ACC112 (cell line): ENCODE measurements at regions not wholly inside any gene's neighbourhood (a gene's known extent, or its start where the extent isn't known, plus 50 kb on each side); places are given as distances from the start of the nearest gene placed in this dataset.

ENCODE experiments used
- H2AFZ ChIP-seq: fragments of 200-600 bp; sonication (generic); one replicate; pipeline ENCODE4 v1.6.0; 2017; ENCODE audit warnings: antibody characterized with exemption, low read length; ENCODE audit not compliant: unreplicated experiment
- H3K27ac ChIP-seq: fragments of 200-600 bp; sonication (generic); 2 replicates; pipeline ENCODE4 v1.5.1; 2014; ENCODE audit warnings: low read depth, mild to moderate bottlenecking, antibody characterized with exemption, low read length, moderate library complexity
- H3K27me3 ChIP-seq: fragments of 200-600 bp; sonication (generic); 2 replicates; pipeline ENCODE4 v1.6.1; 2014; ENCODE audit warnings: mild to moderate bottlenecking, antibody characterized with exemption, low read length, moderate library complexity, mixed read lengths; ENCODE audit not compliant: insufficient read depth
- H3K36me3 ChIP-seq: fragments of 200-600 bp; sonication (generic); 2 replicates; pipeline ENCODE4 v1.6.1; 2016; ENCODE audit warnings: mild to moderate bottlenecking, antibody characterized with exemption, low read length, moderate library complexity, mixed read lengths; ENCODE audit not compliant: insufficient read depth
- H3K4me1 ChIP-seq: fragments of 200-600 bp; sonication (generic); one replicate; pipeline ENCODE4 v1.6.1; 2016; ENCODE audit warnings: low read length, mixed read lengths; ENCODE audit not compliant: insufficient read depth, unreplicated experiment, control insufficient read depth
- H3K4me3 ChIP-seq: fragments of 200-600 bp; sonication (generic); 2 replicates; pipeline ENCODE4 v1.5.1; 2014; ENCODE audit warnings: mild to moderate bottlenecking, low read depth, low read length
- H3K79me2 ChIP-seq: fragments of 200-600 bp; sonication (generic); one replicate; pipeline ENCODE4 v1.6.0; 2016; ENCODE audit warnings: low read length; ENCODE audit not compliant: control insufficient read depth, unreplicated experiment, insufficient read depth

GRCh38 chr13:69108486-69108885, 999.1 kb upstream of the ATXN8OS start:
- H3K4me3 ChIP-seq, result no peak overlapping the region
- H3K36me3 ChIP-seq, result no peaks in the 10 kb centered on the region
- no peaks in the 10 kb centered on the region for H3K27me3 ChIP-seq
- H3K79me2 ChIP-seq, result no peaks in the 10 kb centered on the region
- no peaks in the 10 kb centered on the region for H3K4me1 ChIP-seq
- no peak overlapping the region for H2AFZ ChIP-seq
- H3K27ac ChIP-seq, result no peak overlapping the region

GRCh38 chr13:69107436-69107835, 1000.2 kb upstream of the ATXN8OS start:
- no peaks in the 10 kb centered on the region for H3K27me3 ChIP-seq
- no peak overlapping the region for H2AFZ ChIP-seq
- H3K27ac ChIP-seq, result no peak overlapping the region
- H3K4me3 ChIP-seq, result no peak overlapping the region
- H3K4me1 ChIP-seq, result no peaks in the 10 kb centered on the region
- H3K79me2 ChIP-seq, result no peaks in the 10 kb centered on the region
- H3K36me3 ChIP-seq, result no peaks in the 10 kb centered on the region

GRCh38 chr13:69101841-69102240, 1005.8 kb upstream of the ATXN8OS start:
- H3K4me1 ChIP-seq, result no peaks in the 10 kb centered on the region
- H3K4me3 ChIP-seq, result no peak overlapping the region
- no peaks in the 10 kb centered on the region for H3K27me3 ChIP-seq
- H3K36me3 ChIP-seq, result no peaks in the 10 kb centered on the region
- H3K79me2 ChIP-seq, result no peaks in the 10 kb centered on the region
- H3K27ac ChIP-seq, result no peak overlapping the region
- no peak overlapping the region for H2AFZ ChIP-seq

GRCh38 chr13:69094485-69094884, 1013.1 kb upstream of the ATXN8OS start:
- Histone ChIP-seq H3K27me3 (no peaks in the 10 kb centered on the region), H3K36me3 (no peaks in the 10 kb centered on the region), H3K4me3 (no peak overlapping the region), H3K79me2 (no peaks in the 10 kb centered on the region), H2AFZ (no peak overlapping the region), H3K27ac (no peak overlapping the region), H3K4me1 (no peaks in the 10 kb centered on the region)

DNA sequence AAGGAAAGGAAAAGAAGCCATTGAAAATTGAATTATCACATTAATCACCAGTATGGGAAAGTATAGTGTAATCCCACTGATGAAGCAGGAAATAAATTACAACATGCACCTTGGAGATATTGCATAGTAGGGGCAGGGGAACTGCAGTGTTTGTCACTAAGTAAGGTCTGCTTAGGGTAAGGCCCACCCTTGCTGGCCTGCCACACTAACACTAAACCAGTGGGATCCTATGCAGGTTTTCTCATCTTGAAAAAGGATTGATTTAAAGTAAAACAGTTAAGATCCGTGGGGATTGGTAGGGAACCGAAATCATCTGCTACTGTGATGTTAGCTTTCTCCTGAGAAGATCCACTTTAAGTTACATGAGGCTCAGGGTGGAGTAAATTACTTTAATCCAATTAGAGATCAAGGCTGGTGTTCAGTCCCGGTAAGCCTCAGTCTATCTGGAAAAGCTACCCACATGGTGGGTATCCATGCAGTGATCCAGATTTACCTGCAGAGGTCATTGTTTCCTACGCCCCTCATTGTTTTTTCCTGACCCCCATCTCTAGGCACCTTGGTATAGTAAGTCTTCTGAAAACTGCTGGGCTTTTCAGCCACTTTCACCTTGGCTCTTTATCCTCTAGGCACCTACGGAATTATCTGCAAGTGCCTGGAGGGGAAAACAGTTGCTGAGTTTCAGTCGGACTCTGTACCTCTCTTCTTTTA, 1014.9 kb upstream of the ATXN8OS start:
- Histone ChIP-seq H3K27ac (no peak overlapping the region), H3K36me3 (no peaks in the 10 kb centered on the region), H3K27me3 (no peaks in the 10 kb centered on the region), H2AFZ (no peak overlapping the region), H3K79me2 (no peaks in the 10 kb centered on the region), H3K4me3 (no peak overlapping the region), H3K4me1 (no peaks in the 10 kb centered on the region)

DNA sequence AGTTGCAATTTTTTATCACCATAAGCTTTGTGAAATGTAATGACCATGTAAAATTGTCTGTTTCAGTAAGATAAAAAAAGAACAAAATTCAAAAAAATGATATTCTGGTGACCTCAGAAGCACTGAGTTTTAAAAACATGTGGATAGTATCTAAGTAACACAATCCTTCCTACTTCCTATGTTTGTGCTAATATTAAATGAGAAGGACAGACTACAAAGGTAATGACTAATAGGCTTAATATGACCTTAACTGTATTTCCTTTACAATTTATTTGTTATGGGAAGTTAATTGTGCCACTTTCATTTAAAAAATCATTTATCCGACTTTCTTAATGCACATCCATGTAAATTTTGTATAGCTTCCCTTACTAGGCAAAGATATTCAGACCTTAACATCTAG, 1030.4 kb upstream of the ATXN8OS start:
- Histone ChIP-seq H3K36me3 (no peaks in the 10 kb centered on the region), H3K27ac (no peak overlapping the region), H3K4me1 (no peaks in the 10 kb centered on the region), H3K4me3 (no peak overlapping the region), H3K79me2 (no peaks in the 10 kb centered on the region), H3K27me3 (no peaks in the 10 kb centered on the region), H2AFZ (no peak overlapping the region)

DNA sequence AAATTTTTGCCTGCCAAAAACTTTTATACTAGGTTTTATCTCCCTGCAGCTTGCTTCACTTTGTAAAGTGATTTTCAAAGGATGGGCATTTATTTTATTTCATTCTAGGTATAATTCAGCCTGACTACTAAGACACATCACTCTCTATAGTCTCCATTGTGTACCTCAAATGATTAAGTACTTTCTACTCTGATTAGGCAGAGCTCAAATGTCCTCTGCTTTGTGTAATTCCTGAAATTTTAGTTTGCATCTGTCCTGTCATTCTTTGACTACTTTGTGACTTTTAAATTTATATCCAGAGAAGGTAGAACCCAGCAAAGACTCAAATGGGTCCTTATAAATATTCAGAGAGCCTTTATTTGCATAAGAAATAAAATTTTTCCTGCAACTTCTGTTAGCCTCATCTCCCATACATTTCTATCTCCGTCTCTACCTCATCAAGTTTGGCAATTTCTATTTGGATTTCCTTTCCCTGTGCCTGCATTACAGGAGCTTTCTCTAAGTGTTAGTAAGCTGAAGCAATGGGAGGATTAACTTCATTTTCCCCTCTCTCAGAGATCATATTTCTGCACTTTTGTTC, 1038.0 kb upstream of the ATXN8OS start:
- H3K27ac ChIP-seq, result no peak overlapping the region
- no peaks in the 10 kb centered on the region for H3K79me2 ChIP-seq

GRCh38 chr13:69050696-69051095, 1056.9 kb upstream of the ATXN8OS start:
- Histone ChIP-seq H3K27ac (no peak overlapping the region), H2AFZ (no peak overlapping the region), H3K27me3 (no peaks in the 10 kb centered on the region), H3K4me1 (no peaks in the 10 kb centered on the region), H3K79me2 (no peaks in the 10 kb centered on the region), H3K4me3 (no peak overlapping the region), H3K36me3 (no peaks in the 10 kb centered on the region)

More for the DNA sequence above, 1038.0 kb upstream of the ATXN8OS start:
- H3K36me3 ChIP-seq, result no peaks in the 10 kb centered on the region
- no peak overlapping the region for H2AFZ ChIP-seq
- no peaks in the 10 kb centered on the region for H3K4me1 ChIP-seq
- no peak overlapping the region for H3K4me3 ChIP-seq
- no peaks in the 10 kb centered on the region for H3K27me3 ChIP-seq

- Histone ChIP-seq H3K36me3 (no peaks in the 10 kb centered on the region), H3K4me3 (no peak overlapping the region), H3K4me1 (no peaks in the 10 kb centered on the region), H2AFZ (no peak overlapping the region), H3K27ac (no peak overlapping the region), H3K79me2 (no peaks in the 10 kb centered on the region), H3K27me3 (no peaks in the 10 kb centered on the region)
Observed at GRCh38 chr13:69044629-69045028, 1063.0 kb upstream of the ATXN8OS start.

DNA sequence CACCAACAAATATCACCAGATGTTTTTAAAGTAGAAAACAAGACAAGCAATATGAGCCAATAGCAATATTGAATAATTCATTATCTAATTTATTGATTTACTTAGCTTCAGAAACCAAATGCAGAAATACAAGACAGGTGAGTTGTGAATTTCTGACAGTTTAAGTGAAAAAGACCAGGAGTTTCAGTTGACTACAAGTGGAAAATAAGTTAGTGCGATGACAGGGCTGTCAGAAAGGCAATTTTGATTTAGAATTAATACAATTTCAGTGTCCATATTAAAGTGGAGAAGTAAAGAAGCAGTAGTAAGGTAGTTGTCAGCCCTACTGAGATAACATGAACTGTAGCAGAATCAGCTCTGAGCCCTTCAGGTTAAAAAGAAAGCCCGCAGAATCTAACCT, 1066.7 kb upstream of the ATXN8OS start:
- Histone ChIP-seq H3K27me3 (no peaks in the 10 kb centered on the region), H3K4me1 (no peaks in the 10 kb centered on the region), H3K4me3 (no peak overlapping the region), H2AFZ (no peak overlapping the region), H3K79me2 (no peaks in the 10 kb centered on the region), H3K36me3 (no peaks in the 10 kb centered on the region), H3K27ac (no peak overlapping the region)

DNA sequence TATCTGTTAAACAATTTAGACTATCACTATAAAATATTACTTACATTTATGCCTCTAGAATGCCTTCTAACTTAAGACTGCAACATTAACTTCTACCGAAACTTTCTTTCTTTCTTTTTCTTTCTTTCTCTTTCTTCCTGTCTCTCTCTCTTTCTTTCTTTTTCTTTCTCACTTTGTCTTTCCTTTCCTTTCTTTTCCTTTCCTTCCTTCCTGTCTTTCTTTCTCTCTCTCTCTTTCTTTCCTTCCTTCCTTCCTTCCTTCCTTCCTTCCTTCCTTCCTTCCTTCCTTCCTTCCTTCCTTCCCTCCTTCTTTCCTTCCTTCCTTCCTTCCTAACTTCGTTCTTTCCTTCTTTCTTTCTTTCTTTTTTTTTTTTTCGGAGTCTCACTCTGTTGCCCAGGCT, 1071.9 kb upstream of the ATXN8OS start:
- H3K4me1 ChIP-seq, result no peaks in the 10 kb centered on the region
- H2AFZ ChIP-seq, result no peak overlapping the region
- H3K79me2 ChIP-seq, result no peaks in the 10 kb centered on the region
- no peaks in the 10 kb centered on the region for H3K27me3 ChIP-seq
- H3K4me3 ChIP-seq, result no peak overlapping the region
- H3K27ac ChIP-seq, result no peak overlapping the region
- no peaks in the 10 kb centered on the region for H3K36me3 ChIP-seq
